GM23338 (cell line): ENCODE measurements at regions not wholly inside any gene's neighbourhood (a gene's known extent, or its start where the extent isn't known, plus 50 kb on each side); places are given as distances from the start of the nearest gene placed in this dataset.

ENCODE experiments used
- ATAC-seq: fragments of 200-7000 bp; cut with Tn5 transposase; 3 replicates; pipeline ENCODE4 v1.9.1; 2020
- DNase-seq: peaks from one replicate; pipeline ENCODE4 v3.0.0-alpha.2; 2015; ENCODE audit warnings: low spot score
- H2AFZ ChIP-seq: fragments of 200-600 bp; sonication (generic); 2 replicates; pipeline ENCODE4 v1.8.0; 2016; ENCODE audit warnings: antibody characterized with exemption, mild to moderate bottlenecking, moderate library complexity
- H3F3A ChIP-seq: fragments of 200-600 bp; sonication (generic); replicated peaks from 2 replicates; pipeline ENCODE4 v1.8.0; 2017; ENCODE audit warnings: antibody characterized with exemption, mixed run types, low read depth
- H3K27ac ChIP-seq: fragments of 200-600 bp; sonication (generic); 2 replicates; pipeline ENCODE4 v1.6.1; 2016; ENCODE audit warnings: low read depth
- H3K27me3 ChIP-seq: fragments of 200-600 bp; sonication (generic); 2 replicates; pipeline ENCODE4 v1.8.0; 2016; ENCODE audit warnings: mild to moderate bottlenecking, mixed run types, moderate library complexity; ENCODE audit not compliant: insufficient read depth
- H3K36me3 ChIP-seq: fragments of 200-600 bp; sonication (generic); 2 replicates; pipeline ENCODE4 v1.8.0; 2016; ENCODE audit warnings: mild to moderate bottlenecking; ENCODE audit not compliant: insufficient read depth
- H3K4me1 ChIP-seq: fragments of 200-600 bp; sonication (generic); 2 replicates; pipeline ENCODE4 v1.8.0; 2016; ENCODE audit warnings: mild to moderate bottlenecking, moderate library complexity; ENCODE audit not compliant: insufficient read depth
- H3K4me2 ChIP-seq: fragments of 200-600 bp; sonication (generic); 2 replicates; pipeline ENCODE4 v1.7.1; 2017; ENCODE audit warnings: mixed run types
- H3K4me3 ChIP-seq: fragments of 200-600 bp; sonication (generic); 2 replicates; pipeline ENCODE4 v1.6.1; 2016; ENCODE audit warnings: mixed run types
- H3K79me2 ChIP-seq: fragments of 200-600 bp; sonication (generic); replicated peaks from 2 replicates; pipeline ENCODE4 v1.8.0; 2017; ENCODE audit warnings: mild to moderate bottlenecking; ENCODE audit not compliant: insufficient read depth
- H3K9me2 ChIP-seq: fragments of 200-600 bp; sonication (generic); 2 replicates; pipeline ENCODE4 v1.8.0; 2017; ENCODE audit not compliant: insufficient read depth
- H4K20me1 ChIP-seq: fragments of 200-600 bp; sonication (generic); replicated peaks from 2 replicates; pipeline ENCODE4 v1.8.0; 2017; ENCODE audit warnings: mild to moderate bottlenecking; ENCODE audit not compliant: insufficient read depth
- H3K27ac Mint-ChIP-seq: 2 replicates; pipeline ENCODE4 v1.8.0; 2020; ENCODE audit warnings: inconsistent platforms, mild to moderate bottlenecking, moderate library complexity, mixed read lengths
- H3K27me3 Mint-ChIP-seq: 3 replicates; pipeline ENCODE4 v1.8.0; 2022; ENCODE audit warnings: low read depth, mild to moderate bottlenecking, moderate library complexity, mixed read lengths, inconsistent platforms; ENCODE audit not compliant: insufficient read depth, poor library complexity
- H3K36me3 Mint-ChIP-seq: 3 replicates; pipeline ENCODE4 v1.8.0; 2021; ENCODE audit warnings: low read depth, mild to moderate bottlenecking, inconsistent platforms, moderate library complexity, mixed read lengths
- H3K4me1 Mint-ChIP-seq: 3 replicates; pipeline ENCODE4 v1.8.0; 2020; ENCODE audit warnings: mild to moderate bottlenecking, inconsistent platforms, mixed read lengths
- H3K4me3 Mint-ChIP-seq: 3 replicates; pipeline ENCODE4 v1.8.0; 2021; ENCODE audit warnings: moderate library complexity, mild to moderate bottlenecking, inconsistent platforms, mixed read lengths
- H3K9me3 Mint-ChIP-seq: 3 replicates; pipeline ENCODE4 v1.8.0; 2020; ENCODE audit warnings: moderate library complexity, mild to moderate bottlenecking, inconsistent platforms, mixed read lengths
- CREB1 ChIP-seq: fragments of 250-450 bp; sonication (Bioruptor Pico); IDR thresholded peaks from 2 replicates; pipeline ENCODE4 v1.5.0; 2020; ENCODE audit warnings: low read depth, mild to moderate bottlenecking, moderate library complexity
- JUNB ChIP-seq: IDR thresholded peaks from one replicate; pipeline ENCODE4 v1.6.1; 2016; ENCODE audit warnings: antibody characterized with exemption; ENCODE audit not compliant: unreplicated experiment
- NANOG ChIP-seq: IDR thresholded peaks from 2 replicates; pipeline ENCODE4 v1.6.1; 2016; ENCODE audit warnings: antibody characterized with exemption, borderline replicate concordance
- POLR2AphosphoS5 ChIP-seq: IDR thresholded peaks from 2 replicates; pipeline ENCODE4 v1.6.1; 2016; ENCODE audit warnings: antibody characterized with exemption, low read depth
- STAT1 ChIP-seq: IDR thresholded peaks from one replicate; pipeline ENCODE4 v1.6.1; 2016; ENCODE audit warnings: antibody characterized with exemption; ENCODE audit not compliant: unreplicated experiment
- TF ChIP-seq, protein P1 (sequence below): IDR thresholded peaks from one replicate; pipeline ENCODE4 v1.6.1; 2018; ENCODE audit warnings: antibody characterized with exemption; ENCODE audit not compliant: unreplicated experiment
- TF ChIP-seq, protein P2 (sequence below): fragments of 250-450 bp; sonication (Bioruptor Pico); IDR thresholded peaks from 2 replicates; pipeline ENCODE4 v1.5.0; 2020; ENCODE audit warnings: mild to moderate bottlenecking, moderate library complexity

DNA sequence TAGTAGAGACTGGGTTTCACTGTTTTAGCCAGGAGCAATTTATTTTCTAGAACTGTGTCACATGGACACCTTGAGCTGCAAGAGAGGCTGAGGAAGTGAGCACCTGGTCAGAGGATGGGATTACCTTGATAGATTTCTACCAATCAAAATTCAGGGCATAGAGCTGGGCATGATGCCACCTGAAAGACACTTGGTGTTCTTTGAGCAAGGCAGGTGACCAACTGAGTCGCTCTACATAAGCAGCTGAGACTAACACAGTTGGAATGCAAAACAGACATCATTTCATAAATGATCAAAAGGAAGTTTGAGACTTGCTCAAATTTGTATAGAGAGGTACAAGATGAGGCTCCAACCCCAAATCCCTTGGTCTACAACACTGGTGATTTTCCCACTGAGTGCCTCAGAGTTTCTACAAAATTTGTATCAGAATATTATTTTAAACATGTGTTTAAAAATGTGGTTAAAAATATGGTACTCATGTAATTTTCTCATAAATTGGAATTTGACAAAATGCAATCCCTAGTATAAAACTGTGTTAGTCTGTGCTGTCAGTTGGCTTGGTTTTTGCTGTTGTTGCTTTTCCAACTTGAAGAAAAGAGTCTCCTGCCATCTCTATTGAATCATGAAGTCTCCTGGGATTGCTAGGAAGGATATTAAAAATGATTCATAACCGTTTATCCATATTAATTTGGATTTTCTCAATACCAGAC lies 156.4 kb upstream of the MDFIC start:
- Histone ChIP-seq H4K20me1 (no peaks in the 10 kb centered on the region), H3K36me3 (no peaks in the 10 kb centered on the region), H3F3A (no peaks in the 10 kb centered on the region), H3K27me3 (no peaks in the 10 kb centered on the region), H3K4me3 (no peak overlapping the region), H3K4me2 (no peak overlapping the region), H3K79me2 (no peaks in the 10 kb centered on the region), H3K27ac (no peak overlapping the region), H3K9me2 (peaks cover 8% of the 10 kb centered on the region; the same call in 1 of the 2 replicates), H2AFZ (no peak overlapping the region), H3K4me1 (no peaks in the 10 kb centered on the region)
- Mint-ChIP-seq H3K4me3 (no peak overlapping the region), H3K9me3 (no peaks in the 10 kb centered on the region), H3K27ac (no peak overlapping the region), H3K36me3 (no peaks in the 10 kb centered on the region), H3K27me3 (no peaks in the 10 kb centered on the region), H3K4me1 (no peaks in the 10 kb centered on the region)
- DNase-seq, result no peak
- no peak for ATAC-seq
- TF ChIP-seq POLR2AphosphoS5 (no peak), NANOG (no peak), CREB1 (CRISPR knock-in tag) (no peak), JUNB (no peak), STAT1 (no peak)
- TF ChIP-seq, protein P1, sequence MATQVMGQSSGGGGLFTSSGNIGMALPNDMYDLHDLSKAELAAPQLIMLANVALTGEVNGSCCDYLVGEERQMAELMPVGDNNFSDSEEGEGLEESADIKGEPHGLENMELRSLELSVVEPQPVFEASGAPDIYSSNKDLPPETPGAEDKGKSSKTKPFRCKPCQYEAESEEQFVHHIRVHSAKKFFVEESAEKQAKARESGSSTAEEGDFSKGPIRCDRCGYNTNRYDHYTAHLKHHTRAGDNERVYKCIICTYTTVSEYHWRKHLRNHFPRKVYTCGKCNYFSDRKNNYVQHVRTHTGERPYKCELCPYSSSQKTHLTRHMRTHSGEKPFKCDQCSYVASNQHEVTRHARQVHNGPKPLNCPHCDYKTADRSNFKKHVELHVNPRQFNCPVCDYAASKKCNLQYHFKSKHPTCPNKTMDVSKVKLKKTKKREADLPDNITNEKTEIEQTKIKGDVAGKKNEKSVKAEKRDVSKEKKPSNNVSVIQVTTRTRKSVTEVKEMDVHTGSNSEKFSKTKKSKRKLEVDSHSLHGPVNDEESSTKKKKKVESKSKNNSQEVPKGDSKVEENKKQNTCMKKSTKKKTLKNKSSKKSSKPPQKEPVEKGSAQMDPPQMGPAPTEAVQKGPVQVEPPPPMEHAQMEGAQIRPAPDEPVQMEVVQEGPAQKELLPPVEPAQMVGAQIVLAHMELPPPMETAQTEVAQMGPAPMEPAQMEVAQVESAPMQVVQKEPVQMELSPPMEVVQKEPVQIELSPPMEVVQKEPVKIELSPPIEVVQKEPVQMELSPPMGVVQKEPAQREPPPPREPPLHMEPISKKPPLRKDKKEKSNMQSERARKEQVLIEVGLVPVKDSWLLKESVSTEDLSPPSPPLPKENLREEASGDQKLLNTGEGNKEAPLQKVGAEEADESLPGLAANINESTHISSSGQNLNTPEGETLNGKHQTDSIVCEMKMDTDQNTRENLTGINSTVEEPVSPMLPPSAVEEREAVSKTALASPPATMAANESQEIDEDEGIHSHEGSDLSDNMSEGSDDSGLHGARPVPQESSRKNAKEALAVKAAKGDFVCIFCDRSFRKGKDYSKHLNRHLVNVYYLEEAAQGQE, result no peak
- TF ChIP-seq, protein P2, sequence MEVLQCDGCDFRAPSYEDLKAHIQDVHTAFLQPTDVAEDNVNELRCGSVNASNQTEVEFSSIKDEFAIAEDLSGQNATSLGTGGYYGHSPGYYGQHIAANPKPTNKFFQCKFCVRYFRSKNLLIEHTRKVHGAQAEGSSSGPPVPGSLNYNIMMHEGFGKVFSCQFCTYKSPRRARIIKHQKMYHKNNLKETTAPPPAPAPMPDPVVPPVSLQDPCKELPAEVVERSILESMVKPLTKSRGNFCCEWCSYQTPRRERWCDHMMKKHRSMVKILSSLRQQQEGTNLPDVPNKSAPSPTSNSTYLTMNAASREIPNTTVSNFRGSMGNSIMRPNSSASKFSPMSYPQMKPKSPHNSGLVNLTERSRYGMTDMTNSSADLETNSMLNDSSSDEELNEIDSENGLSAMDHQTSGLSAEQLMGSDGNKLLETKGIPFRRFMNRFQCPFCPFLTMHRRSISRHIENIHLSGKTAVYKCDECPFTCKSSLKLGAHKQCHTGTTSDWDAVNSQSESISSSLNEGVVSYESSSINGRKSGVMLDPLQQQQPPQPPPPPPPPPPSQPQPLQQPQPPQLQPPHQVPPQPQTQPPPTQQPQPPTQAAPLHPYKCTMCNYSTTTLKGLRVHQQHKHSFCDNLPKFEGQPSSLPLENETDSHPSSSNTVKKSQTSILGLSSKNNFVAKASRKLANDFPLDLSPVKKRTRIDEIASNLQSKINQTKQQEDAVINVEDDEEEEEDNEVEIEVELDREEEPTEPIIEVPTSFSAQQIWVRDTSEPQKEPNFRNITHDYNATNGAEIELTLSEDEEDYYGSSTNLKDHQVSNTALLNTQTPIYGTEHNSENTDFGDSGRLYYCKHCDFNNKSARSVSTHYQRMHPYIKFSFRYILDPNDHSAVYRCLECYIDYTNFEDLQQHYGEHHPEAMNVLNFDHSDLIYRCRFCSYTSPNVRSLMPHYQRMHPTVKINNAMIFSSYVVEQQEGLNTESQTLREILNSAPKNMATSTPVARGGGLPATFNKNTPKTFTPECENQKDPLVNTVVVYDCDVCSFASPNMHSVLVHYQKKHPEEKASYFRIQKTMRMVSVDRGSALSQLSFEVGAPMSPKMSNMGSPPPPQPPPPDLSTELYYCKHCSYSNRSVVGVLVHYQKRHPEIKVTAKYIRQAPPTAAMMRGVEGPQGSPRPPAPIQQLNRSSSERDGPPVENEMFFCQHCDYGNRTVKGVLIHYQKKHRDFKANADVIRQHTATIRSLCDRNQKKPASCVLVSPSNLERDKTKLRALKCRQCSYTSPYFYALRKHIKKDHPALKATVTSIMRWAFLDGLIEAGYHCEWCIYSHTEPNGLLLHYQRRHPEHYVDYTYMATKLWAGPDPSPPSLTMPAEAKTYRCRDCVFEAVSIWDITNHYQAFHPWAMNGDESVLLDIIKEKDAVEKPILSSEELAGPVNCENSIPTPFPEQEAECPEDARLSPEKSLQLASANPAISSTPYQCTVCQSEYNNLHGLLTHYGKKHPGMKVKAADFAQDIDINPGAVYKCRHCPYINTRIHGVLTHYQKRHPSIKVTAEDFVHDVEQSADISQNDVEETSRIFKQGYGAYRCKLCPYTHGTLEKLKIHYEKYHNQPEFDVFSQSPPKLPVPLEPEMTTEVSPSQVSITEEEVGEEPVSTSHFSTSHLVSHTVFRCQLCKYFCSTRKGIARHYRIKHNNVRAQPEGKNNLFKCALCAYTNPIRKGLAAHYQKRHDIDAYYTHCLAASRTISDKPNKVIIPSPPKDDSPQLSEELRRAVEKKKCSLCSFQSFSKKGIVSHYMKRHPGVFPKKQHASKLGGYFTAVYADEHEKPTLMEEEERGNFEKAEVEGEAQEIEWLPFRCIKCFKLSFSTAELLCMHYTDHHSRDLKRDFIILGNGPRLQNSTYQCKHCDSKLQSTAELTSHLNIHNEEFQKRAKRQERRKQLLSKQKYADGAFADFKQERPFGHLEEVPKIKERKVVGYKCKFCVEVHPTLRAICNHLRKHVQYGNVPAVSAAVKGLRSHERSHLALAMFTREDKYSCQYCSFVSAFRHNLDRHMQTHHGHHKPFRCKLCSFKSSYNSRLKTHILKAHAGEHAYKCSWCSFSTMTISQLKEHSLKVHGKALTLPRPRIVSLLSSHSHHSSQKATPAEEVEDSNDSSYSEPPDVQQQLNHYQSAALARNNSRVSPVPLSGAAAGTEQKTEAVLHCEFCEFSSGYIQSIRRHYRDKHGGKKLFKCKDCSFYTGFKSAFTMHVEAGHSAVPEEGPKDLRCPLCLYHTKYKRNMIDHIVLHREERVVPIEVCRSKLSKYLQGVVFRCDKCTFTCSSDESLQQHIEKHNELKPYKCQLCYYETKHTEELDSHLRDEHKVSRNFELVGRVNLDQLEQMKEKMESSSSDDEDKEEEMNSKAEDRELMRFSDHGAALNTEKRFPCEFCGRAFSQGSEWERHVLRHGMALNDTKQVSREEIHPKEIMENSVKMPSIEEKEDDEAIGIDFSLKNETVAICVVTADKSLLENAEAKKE (CRISPR knock-in tag), result no peak
